Stimulated activated CD4-positive, alpha-beta T cell treated with anti-CD3 and anti-CD28 coated beads, Interleukin-12 subunit alpha, Interleukin-12 subunit beta, amount 100 ng/mL, for 24 hours (primary cell): ENCODE measurements at regions not wholly inside any gene's neighbourhood (a gene's known extent, or its start where the extent isn't known, plus 50 kb on each side); places are given as distances from the start of the nearest gene placed in this dataset.
A peak's percentile ranks its signal among the peaks of the same experiment; 100 is the strongest.

ENCODE experiments used
- DNase-seq, 2 experiments: peaks; one replicate each; pipeline ENCODE4 v3.0.0-alpha.2; 2020; ENCODE audit warnings: low read depth in 2 of 2

DNA sequence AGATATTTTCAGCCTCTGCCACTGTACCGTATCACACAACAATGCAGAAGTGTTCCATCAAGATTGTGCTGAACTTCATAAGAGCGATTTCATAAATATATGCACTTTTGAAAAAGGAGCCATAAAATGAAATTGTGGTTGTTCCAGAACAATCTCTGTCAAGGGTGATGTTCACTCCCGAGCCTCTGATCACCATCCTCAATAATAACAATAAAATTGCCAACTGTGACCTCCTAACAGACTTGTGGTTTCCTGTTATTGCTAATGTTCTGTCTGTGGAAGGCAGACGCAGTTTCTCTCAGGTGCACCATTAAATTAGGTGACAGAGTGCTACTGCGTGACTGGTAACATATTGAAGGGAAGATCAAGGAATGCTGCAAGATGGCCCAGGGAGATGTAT is 383.7 kb downstream of the SOCS6 start:
- DNase-seq: no peak

GRCh38 chr18:70671889-70672565 is 383.2 kb downstream of the SOCS6 start:
- DNase-seq: no peak

DNA sequence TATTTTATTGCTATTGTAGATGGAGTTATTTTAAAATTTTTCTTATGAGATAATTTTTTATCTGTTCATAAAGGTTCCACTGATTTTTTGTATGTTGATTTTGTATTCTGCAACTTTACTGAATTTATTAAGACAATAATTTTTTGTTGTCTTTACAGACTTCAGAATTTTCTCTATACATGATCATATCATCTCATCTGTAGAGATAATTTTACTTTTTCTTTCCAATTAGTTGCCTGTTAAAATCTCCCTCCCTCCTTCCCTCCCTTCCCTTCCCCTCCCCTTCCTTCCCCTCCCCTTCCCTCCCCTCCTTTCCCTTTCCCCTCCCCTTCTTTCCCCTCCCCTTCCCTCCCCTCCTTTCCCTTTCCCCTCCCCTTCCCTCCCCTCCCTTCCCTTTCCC is 378.1 kb downstream of the SOCS6 start:
- DNase-seq: no peak

- DNase-seq: no peak
Measured at GRCh38 chr18:70663141-70663540, 374.3 kb downstream of the SOCS6 start.

DNA sequence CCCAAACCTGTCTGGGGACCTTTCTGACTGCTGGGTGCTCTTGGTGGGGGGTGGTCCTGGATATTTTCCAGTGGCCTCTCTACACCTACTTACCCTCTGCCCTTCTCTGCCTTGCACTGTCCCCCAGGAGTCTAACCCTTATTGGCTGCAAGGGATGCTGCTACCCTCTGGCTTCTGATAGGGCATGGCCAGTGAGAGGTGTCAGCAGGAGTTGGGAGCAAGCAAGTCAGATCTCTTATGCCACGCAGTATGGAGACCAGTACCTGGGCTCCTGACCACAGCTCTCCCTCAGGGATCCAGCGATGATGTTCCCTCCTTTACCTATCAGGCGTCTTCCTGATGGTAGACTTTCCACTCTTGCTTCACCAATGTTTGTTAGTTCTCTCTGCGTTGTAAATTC is 373.7 kb downstream of the SOCS6 start:
- no peak for DNase-seq

DNA sequence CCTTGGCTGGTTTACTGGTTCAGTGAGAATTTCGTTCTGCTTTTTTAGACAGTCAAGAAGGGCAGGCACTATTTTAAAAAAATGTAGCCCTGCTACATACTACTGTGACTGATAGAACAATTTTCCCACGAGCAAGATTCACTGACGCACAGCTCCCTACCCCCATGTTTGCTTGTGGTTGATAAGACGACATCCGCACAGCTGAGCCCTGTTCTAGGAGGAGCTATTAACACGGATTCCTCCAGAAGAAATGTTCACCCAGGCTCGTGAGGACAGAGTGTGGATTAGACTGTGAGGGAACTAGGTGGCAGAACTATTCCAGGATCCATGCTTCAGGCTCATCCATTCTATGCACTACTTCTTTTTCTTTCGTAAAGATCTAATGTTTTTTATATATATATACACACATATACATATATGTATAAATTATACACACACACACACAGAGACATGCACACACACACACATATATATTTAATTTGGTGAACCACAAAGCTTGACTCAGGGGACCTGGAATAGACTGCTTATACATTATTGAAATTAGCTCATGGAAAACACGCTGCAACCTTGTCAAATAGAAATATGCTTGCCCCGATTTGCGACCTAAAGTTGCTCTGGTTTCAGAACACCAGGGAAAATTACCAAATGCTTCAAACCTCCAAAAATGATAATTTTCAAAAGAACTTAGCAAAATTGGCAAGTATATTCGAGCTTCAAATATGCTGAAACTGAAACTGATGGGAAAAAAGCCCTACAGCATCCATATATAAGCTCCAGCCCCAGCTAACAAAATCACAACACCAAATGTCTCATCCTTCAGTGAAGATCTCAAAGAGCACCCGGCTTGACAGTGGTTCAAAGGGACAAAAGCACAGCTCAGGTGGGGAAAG is 370.4 kb downstream of the SOCS6 start:
- peak in 1 of 2 experiments; percentile 17 for DNase-seq

DNA sequence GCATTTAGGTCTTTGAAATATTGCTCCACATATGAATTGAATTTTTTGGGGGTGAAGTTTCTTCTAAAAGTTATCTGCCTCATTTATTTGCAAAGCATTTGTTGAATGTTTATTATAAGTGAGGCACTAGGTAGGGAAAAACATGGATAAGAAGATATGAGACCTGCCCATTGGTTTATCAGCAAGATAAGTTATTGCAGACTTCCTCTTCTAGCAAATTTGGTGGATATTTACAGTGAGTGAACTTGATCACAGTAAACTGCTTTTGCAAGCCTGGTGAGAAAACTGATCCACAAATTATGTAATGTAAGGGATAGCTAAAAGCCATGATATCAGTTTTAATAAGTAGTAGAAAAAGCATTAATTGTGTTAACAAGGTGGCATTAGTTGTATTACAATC is 364.8 kb downstream of the SOCS6 start:
- DNase-seq: no peak

- no peak for DNase-seq
Measured at GRCh38 chr18:70650878-70651277, 362.0 kb downstream of the SOCS6 start.

GRCh38 chr18:70649683-70650082 is 360.8 kb downstream of the SOCS6 start:
- DNase-seq: no peak

DNA sequence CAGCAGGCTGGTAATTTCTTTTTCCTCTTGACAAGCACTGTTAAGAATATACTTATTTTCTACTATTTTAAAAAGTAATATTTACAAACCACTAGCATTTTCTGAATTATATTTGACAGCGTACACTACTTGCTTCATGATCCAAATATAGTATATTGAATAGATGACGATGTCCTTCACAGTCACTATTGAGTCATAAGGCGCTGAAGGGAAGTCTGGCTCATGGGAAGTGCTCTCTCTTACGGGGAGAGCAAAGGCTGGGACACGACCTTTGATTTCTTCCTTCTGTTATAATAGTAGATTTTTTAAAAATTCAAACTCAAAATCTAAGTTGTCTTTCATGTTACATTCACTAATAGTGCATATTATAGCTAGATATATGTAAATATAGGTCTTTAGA is 357.1 kb downstream of the SOCS6 start:
- no peak for DNase-seq

- no peak for DNase-seq
Measured at GRCh38 chr18:70643812-70644211, 355.0 kb downstream of the SOCS6 start.

DNA sequence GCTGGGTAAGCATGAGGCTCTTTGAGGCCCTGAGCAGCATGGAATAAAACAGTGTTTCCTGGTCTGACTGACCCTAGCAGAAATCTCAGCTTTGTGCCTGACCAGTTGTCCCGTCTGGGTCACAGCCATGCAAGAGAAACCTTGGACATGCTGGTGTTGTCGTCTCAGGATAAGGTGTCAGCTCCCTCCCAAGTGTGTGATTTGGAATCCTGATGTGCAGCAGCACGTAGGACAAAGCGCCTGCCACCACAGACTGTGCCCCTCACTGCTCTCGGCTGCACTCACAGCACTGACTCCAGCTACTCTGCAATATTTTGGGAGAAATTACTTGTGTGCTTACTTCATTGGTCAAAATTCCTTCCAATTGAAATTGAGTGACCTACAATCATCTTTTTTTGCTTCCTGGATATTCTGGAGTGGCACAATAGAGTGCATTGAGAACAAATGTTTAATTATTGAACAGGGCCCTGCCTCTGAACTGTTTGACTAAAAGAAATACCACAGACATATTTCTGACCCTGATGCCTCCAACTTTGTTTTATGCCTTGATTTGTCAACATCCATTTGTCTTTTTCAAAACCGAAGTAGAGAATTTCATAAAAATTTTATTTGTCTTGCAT is 352.4 kb downstream of the SOCS6 start:
- DNase-seq: no peak

GRCh38 chr18:70640336-70640887 is 351.6 kb downstream of the SOCS6 start:
- no peak for DNase-seq

DNA sequence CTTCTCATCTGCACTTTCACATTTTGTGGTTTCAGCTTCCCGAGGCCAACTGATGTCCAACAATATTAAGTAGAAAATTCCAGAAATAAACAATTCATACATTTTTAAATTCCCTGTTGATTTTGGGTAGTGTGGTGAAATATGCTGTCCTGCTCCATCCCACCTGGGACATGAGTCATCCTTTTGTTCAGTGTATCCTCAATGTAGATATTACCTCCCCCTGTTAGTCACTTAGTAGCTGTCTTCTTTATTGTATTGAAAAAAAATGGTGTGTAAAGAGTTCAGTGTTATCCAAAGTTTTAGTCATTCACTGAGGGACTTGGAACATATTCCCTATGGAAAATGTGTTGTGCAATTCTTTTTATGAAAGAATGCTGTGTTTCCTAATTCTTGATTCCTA is 348.1 kb downstream of the SOCS6 start:
- no peak for DNase-seq

- no peak for DNase-seq
Measured at GRCh38 chr18:70634576-70635147, 345.8 kb downstream of the SOCS6 start.

GRCh38 chr18:70627182-70627802 is 338.4 kb downstream of the SOCS6 start:
- DNase-seq: no peak

GRCh38 chr18:70622622-70623419 is 334.0 kb downstream of the SOCS6 start:
- no peak for DNase-seq

GRCh38 chr18:70621710-70622109 is 332.9 kb downstream of the SOCS6 start:
- DNase-seq: no peak

DNA sequence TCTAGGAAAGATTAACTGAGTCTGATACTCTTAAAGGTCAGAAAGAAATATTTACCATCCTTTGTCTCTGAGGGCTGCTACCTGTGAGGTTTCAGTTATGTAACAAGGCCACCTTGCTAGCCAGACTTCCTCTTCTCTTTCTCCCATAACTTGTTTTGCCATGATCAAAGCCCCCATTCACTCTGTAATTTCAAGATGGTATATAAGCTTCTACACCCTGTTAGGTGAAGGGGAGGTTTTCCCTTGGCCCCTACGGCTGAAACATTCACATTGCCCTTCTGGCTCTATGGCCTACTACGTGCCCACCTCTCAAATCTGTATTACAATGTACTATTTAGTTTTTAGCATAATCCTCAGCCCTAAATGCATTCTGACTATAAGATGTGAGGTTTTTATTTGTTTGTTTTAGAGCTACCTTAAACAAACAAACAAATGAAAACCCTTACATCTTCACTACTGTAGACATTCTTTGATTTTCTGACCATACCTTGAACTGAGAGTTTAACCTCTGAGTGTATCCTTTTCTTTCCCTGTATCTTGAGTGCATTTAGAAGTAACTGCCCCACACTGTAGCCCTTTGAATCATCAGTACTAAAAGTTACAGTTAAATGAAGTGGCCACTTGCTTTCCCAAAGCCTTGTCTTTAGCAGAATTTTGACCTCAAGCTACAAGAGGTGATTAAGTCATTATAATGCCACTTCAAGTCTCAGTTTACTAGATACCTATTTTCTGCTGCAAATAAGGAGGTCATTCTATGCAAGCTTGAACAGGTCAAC is 332.2 kb downstream of the SOCS6 start:
- no peak for DNase-seq
